Hematopoietic multipotent progenitor cell treated with erythropoietin and hydrocortisone succinate and interleukin-3 and kit ligand, for 8 days (in vitro differentiated cells): ENCODE measurements at regions not wholly inside any gene's neighbourhood (a gene's known extent, or its start where the extent isn't known, plus 50 kb on each side); places are given as distances from the start of the nearest gene placed in this dataset.
"Not testable (repeated sequence)": the region's sequence is repeated elsewhere in the genome, so short reads cannot be mapped to it uniquely, and the experiment has no call there.

Experiments used
- DNase-seq: peaks from one replicate; pipeline ENCODE4 v3.0.0-alpha.2; 2015

- DNase-seq = not testable (repeated sequence)
These were observed 953.9 kb downstream of the TMEM121 start for GRCh38 chr14:106480287-106480686.

- not testable (repeated sequence) for DNase-seq
These were observed 955.8 kb downstream of the TMEM121 start for GRCh38 chr14:106482213-106482612.

- no peak for DNase-seq
These were observed 961.2 kb downstream of the TMEM121 start for GRCh38 chr14:106487600-106487999.

- no peak for DNase-seq
These were observed 961.9 kb downstream of the TMEM121 start for GRCh38 chr14:106488291-106488690.

GRCh38 chr14:106489112-106489881 is 962.9 kb downstream of the TMEM121 start:
- DNase-seq = no peak

GRCh38 chr14:106490442-106490841 is 964.1 kb downstream of the TMEM121 start:
- no peak for DNase-seq

- peak; percentile 39 for DNase-seq
These were observed 965.5 kb downstream of the TMEM121 start for GRCh38 chr14:106491851-106492250.

- DNase-seq = no peak
These were observed 967.8 kb downstream of the TMEM121 start for GRCh38 chr14:106493962-106494823.

- no peak for DNase-seq
These were observed 974.2 kb downstream of the TMEM121 start for GRCh38 chr14:106500571-106500970.

- no peak for DNase-seq
These were observed 975.5 kb downstream of the TMEM121 start for GRCh38 chr14:106501898-106502297.

GRCh38 chr14:106505366-106505765 is 979.0 kb downstream of the TMEM121 start:
- DNase-seq = no peak

- DNase-seq = no peak
These were observed 980.5 kb downstream of the TMEM121 start for GRCh38 chr14:106506881-106507305.

- no peak for DNase-seq
These were observed 981.0 kb downstream of the TMEM121 start for GRCh38 chr14:106507354-106507753.

GRCh38 chr14:106508216-106508615 is 981.8 kb downstream of the TMEM121 start:
- no peak for DNase-seq

- no peak for DNase-seq
These were observed 982.8 kb downstream of the TMEM121 start for GRCh38 chr14:106509176-106509575.

- no peak for DNase-seq
These were observed 983.4 kb downstream of the TMEM121 start for GRCh38 chr14:106509807-106510206.

- DNase-seq = no peak
These were observed 984.8 kb downstream of the TMEM121 start for GRCh38 chr14:106511006-106511799.

- DNase-seq = no peak
These were observed 985.4 kb downstream of the TMEM121 start for GRCh38 chr14:106511800-106512198.

GRCh38 chr14:106513302-106513701 is 986.9 kb downstream of the TMEM121 start:
- no peak for DNase-seq

GRCh38 chr14:106518054-106518943 is 991.9 kb downstream of the TMEM121 start:
- DNase-seq = peak; percentile 36

GRCh38 chr14:106522118-106522517 is 995.7 kb downstream of the TMEM121 start:
- not testable (repeated sequence) for DNase-seq

GRCh38 chr14:106522990-106523389 is 996.6 kb downstream of the TMEM121 start:
- DNase-seq = no peak
